Activated CD4-positive, alpha-beta T cell treated with anti-CD3 and anti-CD28 coated beads for 48 hours (primary cell): ENCODE measurements at regions not wholly inside any gene's neighbourhood (a gene's known extent, or its start where the extent isn't known, plus 50 kb on each side); places are given as distances from the start of the nearest gene placed in this dataset.
"Not testable (repeated sequence)": the region's sequence is repeated elsewhere in the genome, so short reads cannot be mapped to it uniquely, and the experiment has no call there.

Experiments used
- DNase-seq: peaks from one replicate; pipeline ENCODE4 v3.0.0-alpha.2; 2020

- DNase-seq: no peak
Observed at GRCh38 chrX:1779626-1780025, 164.8 kb downstream of the ASMT start.

DNA sequence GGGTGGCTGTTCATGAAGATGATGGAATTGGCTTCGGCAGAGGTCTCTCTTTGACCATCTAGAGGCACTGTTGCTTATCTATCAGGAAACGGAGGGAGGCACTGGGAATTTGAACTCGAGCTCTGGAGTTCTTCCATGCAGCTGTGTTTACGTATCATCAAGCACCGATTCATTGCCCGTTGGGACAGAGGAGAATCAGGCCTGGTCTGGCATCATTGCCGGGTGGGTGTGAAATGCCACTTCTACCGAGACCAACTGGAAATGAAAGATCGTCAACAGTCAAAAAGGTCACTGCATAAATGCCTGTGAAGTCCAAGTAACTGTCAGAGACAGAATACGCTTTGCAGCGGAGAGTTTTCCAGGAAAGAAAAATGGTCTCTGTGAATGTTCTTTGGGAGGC is 166.9 kb downstream of the ASMT start:
- DNase-seq: no peak

GRCh38 chrX:1784773-1785172 is 169.9 kb downstream of the ASMT start:
- no peak for DNase-seq

DNA sequence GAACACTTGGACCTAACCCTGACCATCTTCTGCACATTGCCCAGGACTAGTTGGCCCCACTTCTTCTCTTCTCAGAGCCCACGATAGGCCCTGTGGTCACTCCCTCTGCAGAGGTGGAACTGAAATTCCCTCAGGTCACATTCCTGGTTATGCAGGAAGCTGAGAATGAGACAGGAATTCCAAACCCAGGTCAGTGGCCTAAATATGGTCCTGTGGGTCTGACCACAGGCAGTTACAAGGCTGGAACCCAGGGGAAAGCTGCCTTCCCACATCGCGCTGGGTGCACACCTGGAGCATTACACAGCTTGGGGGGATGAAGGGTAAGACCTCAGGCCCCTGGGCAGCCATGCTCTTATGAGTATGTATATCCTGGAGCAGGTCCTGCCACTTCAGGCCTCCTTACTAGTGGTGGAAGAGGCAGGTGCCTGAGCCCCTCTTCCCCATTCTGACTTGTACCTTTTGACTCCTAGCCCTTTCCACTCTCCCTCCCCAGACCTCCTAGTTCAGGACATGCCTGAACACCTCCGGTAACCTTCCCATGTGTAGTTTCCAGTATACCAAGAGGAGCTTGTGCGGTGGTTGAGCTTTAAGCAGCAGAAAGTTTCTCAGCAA is 173.5 kb downstream of the ASMT start:
- no peak for DNase-seq

DNA sequence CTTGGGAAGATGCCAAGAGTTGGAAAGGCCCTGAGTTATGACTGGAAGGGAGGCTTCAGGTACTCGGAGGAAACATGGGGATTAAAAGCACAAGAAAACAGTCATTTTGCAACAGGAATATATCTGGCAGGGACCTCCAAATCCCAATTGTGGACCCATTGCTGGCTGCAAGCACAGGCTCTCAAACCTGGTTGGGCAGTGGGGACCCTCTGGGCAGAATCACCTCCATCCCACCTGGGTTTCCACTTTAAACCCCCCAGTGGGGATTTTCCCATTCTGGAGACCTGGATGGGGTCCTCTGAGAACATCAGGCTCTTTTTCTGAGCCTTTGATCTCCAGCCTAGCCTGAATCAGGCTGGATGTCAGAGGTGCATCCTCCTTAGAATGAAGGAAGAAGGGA is 177.8 kb downstream of the ASMT start:
- no peak for DNase-seq

DNA sequence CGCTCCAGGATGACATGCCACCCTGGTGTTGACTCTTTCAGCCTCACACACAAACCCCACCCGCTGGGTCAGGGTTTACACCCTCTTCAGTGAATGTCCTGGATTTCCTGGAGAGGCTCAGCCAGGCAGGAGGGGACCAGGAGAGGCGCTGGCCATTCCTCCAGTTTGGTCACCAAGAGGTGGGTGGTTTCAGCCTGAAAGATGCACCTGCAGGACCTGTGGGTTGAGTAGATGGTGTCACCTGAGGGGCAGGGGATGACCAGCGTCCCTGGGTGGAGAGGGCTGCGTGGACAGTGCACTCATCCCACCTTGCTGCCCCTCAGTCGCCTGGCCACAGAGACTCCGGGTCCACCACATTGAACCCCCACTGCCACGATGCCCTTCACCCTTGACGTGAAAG is 179.7 kb downstream of the ASMT start:
- no peak for DNase-seq

GRCh38 chrX:1802912-1803311 is 188.1 kb downstream of the ASMT start:
- DNase-seq: no peak

DNA sequence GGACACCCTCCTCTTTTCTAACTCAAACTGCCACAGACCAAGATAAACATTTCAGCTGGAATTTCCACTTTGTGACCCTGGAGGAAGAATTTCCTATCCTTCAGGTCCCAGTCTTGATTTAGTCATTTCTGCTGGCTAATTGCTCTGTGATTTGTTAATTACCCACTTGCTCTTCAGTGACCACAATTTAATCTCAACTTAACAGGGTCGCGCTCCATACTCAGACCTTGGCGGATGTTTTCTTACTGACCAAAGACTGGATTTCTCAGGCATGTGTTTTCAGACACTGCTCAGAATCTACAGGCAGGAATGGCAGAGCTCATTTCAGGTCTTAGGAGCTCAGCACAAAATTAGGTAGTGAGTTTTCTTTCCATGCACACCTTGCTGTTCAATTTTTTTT is 188.9 kb downstream of the ASMT start:
- no peak for DNase-seq

DNA sequence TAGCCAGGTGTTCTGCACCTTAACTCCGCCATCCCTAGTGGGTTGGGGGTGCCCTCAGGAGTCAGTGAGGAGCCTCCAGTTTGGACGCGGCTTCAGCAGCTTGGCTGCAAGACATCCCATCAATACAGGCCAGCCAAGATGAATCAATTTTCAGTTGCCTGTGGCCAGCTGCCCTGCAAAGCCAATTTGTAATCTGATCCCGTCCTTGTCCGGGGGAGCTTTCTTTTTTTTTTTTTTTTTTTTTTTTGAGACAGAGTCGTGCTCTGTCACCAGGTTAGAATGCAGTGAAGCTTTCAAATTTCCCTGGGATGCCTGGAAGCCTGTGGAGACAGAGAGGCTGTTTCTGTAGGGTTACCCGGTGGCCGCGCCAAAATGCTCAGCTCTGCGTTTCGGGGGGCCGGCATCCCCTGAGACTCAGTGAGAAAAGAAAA is 192.5 kb downstream of the ASMT start:
- DNase-seq: no peak

- DNase-seq: no peak
Observed at GRCh38 chrX:1809581-1809980, 194.7 kb downstream of the ASMT start.

GRCh38 chrX:1813809-1814208 is 198.9 kb downstream of the ASMT start:
- no peak for DNase-seq

- no peak for DNase-seq
Observed at GRCh38 chrX:1815456-1816175, 200.8 kb downstream of the ASMT start.

GRCh38 chrX:1816387-1816982 is 201.6 kb downstream of the ASMT start:
- DNase-seq: not testable (repeated sequence)

- DNase-seq: no peak
Observed at GRCh38 chrX:1821846-1822245, 207.0 kb downstream of the ASMT start.

- no peak for DNase-seq
Observed at GRCh38 chrX:1824855-1825254, 210.0 kb downstream of the ASMT start.

DNA sequence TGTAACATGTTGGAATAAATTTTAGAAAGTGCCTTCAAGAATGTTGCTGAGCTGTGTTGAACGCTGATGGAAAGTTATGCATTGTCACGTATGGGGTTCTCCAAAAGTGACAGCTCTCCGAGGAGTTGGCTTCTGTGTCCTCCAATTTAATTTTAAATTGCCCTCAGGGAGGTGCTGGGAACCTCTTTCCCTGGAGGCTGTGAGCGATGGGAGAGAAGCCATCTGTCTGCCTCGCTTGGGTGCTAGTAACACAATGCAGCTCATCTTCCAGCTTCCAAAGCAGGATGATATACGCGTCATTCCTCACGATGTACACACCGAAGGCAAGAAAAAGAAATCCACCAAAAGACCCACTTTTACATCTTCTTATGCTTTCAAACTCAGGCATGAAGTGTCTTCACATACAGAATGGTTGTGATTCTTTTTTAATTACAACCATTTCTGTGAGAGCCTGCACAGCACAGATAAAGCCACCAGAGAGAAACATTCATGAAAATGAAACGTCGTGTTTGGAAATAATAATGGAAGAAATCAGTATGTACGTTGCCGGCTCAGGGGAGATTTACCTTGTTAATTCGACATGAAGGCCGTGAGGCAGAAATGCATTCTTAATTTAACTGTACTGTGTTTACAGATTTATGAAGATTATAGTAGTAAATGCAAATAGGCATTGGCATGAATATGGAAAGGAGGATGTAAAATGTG is 218.9 kb downstream of the ASMT start:
- DNase-seq: no peak

- no peak for DNase-seq
Observed at GRCh38 chrX:1835056-1835455, 220.2 kb downstream of the ASMT start.

DNA sequence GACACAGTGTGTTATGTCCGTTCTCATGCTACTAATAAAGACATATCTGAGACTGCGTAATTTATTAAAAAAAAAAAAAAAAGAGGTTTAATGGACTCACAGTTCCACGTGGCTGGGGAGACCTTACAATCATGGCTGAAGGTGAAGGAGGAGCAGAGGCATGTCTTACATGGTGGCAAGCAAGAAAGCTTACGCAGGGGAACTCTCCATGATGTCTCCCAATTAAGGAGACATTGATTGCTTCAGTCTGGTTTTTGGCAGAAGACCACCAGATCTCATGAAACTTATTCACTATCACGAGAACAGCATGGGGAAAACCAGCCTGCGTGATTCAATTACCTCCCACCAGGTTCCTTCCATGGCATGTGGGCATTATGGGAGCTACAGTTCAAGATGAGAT is 221.8 kb downstream of the ASMT start:
- DNase-seq: no peak

DNA sequence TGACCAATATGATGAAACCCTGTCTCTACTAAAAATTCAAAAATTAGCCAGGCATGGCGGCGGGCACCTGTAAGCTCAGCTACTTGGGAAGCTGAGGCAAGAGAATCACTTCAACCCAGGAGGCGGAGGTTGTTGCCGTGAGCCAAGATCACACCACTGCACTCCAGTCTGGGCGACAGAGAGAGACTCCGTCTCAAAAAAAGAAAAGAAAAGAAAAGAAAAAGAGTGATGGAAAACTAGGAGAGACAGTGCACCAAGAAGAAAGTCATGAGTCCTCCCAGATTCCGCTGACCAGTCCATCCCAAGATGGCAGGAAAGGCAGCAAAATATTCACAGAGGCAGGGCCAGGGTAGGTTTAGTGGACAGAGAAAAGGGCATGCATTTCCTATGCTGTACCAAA is 226.9 kb downstream of the ASMT start:
- no peak for DNase-seq

GRCh38 chrX:1847000-1847399 is 232.1 kb downstream of the ASMT start:
- DNase-seq: not testable (repeated sequence)

DNA sequence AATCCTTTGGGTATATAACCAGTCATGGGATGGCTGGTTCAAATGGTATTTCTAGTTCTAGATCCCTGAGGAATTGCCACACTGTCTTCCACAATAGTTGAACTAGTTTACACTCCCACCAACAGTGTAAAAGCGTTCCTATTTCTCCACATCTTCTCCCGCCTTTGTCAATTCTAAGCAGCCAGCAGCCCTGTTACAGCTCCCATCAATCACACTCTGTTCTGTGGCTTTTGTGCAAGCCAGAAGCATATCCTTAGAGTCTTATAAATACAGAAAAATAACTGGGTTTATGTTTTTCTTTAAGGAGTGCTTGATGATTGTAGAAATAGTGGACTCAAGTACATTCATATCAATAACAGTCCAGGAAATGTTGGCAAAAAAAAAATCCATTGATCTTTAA is 232.9 kb downstream of the ASMT start:
- DNase-seq: not testable (repeated sequence)

- DNase-seq: no peak
Observed at GRCh38 chrX:1851527-1851926, 236.7 kb downstream of the ASMT start.

DNA sequence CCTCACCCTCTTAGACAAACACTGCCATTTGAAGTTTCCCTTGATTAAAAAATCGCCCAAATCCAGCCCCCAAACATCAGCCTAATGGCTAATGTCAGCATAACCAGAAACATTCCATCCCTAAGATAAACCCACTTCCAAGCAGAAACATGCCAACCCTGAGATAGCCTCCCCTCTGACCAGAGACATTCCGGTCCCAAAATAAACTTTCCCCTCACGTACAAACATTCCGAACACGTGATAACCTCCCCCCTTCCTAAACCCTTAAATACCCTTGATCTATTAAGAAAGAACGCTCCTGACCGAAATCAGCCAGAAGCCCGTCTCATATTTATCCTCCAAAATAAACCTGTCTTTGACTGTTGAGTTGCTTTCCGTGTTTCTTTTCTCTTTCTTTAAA is 237.2 kb downstream of the ASMT start:
- no peak for DNase-seq

- no peak for DNase-seq
Observed at GRCh38 chrX:1853447-1853846, 238.6 kb downstream of the ASMT start.
